A673 (cell line): ENCODE measurements at regions not wholly inside any gene's neighbourhood (a gene's known extent, or its start where the extent isn't known, plus 50 kb on each side); places are given as distances from the start of the nearest gene placed in this dataset.
"Not testable (repeated sequence)": the region's sequence is repeated elsewhere in the genome, so short reads cannot be mapped to it uniquely, and the experiment has no call there.

Source experiments
- EZH2 ChIP-seq: fragments of 200-600 bp; sonication (generic); IDR thresholded peaks from 2 replicates; pipeline ENCODE4 v1.6.1; 2017; ENCODE audit warnings: borderline replicate concordance, low read depth, mild to moderate bottlenecking, mixed read lengths, antibody characterized with exemption, low read length; ENCODE audit not compliant: poor library complexity, severe bottlenecking
- TF ChIP-seq, protein P1 (sequence below): fragments of 300-800, 200-600 bp; sonication (generic); conservative IDR thresholded peaks from 2 replicates; pipeline ENCODE4 v1.5.1; 2017; ENCODE audit warnings: low read depth, mild to moderate bottlenecking, antibody characterized with exemption, low read length, moderate library complexity, mixed read lengths

GRCh38 chr21:9745457-9746108 is 775.8 kb upstream of the TPTE start:
- TF ChIP-seq, protein P1, sequence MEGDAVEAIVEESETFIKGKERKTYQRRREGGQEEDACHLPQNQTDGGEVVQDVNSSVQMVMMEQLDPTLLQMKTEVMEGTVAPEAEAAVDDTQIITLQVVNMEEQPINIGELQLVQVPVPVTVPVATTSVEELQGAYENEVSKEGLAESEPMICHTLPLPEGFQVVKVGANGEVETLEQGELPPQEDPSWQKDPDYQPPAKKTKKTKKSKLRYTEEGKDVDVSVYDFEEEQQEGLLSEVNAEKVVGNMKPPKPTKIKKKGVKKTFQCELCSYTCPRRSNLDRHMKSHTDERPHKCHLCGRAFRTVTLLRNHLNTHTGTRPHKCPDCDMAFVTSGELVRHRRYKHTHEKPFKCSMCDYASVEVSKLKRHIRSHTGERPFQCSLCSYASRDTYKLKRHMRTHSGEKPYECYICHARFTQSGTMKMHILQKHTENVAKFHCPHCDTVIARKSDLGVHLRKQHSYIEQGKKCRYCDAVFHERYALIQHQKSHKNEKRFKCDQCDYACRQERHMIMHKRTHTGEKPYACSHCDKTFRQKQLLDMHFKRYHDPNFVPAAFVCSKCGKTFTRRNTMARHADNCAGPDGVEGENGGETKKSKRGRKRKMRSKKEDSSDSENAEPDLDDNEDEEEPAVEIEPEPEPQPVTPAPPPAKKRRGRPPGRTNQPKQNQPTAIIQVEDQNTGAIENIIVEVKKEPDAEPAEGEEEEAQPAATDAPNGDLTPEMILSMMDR = not testable (repeated sequence)
- not testable (repeated sequence) for TF ChIP-seq EZH2
